ENCODE measurements at regions not wholly inside any gene's neighbourhood (a gene's known extent, or its start where the extent isn't known, plus 50 kb on each side); places are given as distances from the start of the nearest gene placed in this dataset.

- DNase-seq: no peak
Measured at GRCh38 chr22:27492566-27493201, 308.9 kb downstream of the MN1 start.

GRCh38 chr22:27493796-27494195 is 307.8 kb downstream of the MN1 start:
- DNase-seq: no peak

GRCh38 chr22:27494785-27495184 is 306.8 kb downstream of the MN1 start:
- no peak for DNase-seq

- DNase-seq: no peak
Measured at GRCh38 chr22:27495325-27495724, 306.2 kb downstream of the MN1 start.

- DNase-seq: no peak
Measured at GRCh38 chr22:27499121-27499520, 302.4 kb downstream of the MN1 start.

GRCh38 chr22:27501191-27501936 is 300.2 kb downstream of the MN1 start:
- no peak for DNase-seq

GRCh38 chr22:27502327-27502726 is 299.2 kb downstream of the MN1 start:
- DNase-seq: no peak

- no peak for DNase-seq
Measured at GRCh38 chr22:27504360-27505253, 296.9 kb downstream of the MN1 start.

- DNase-seq: no peak
Measured at GRCh38 chr22:27507111-27507611, 294.4 kb downstream of the MN1 start.

- DNase-seq: no peak
Measured at GRCh38 chr22:27507935-27508526, 293.5 kb downstream of the MN1 start.

- no peak for DNase-seq
Measured at GRCh38 chr22:27509132-27509920, 292.2 kb downstream of the MN1 start.

- DNase-seq: no peak
Measured at GRCh38 chr22:27510024-27510423, 291.5 kb downstream of the MN1 start.

GRCh38 chr22:27512283-27512761 is 289.2 kb downstream of the MN1 start:
- no peak for DNase-seq

GRCh38 chr22:27513021-27513420 is 288.5 kb downstream of the MN1 start:
- DNase-seq: no peak

- no peak for DNase-seq
Measured at GRCh38 chr22:27514601-27515523, 286.7 kb downstream of the MN1 start.

GRCh38 chr22:27517361-27518155 is 284.0 kb downstream of the MN1 start:
- no peak for DNase-seq

GRCh38 chr22:27518531-27519340 is 282.8 kb downstream of the MN1 start:
- DNase-seq: no peak

GRCh38 chr22:27523711-27524110 is 277.8 kb downstream of the MN1 start:
- no peak for DNase-seq

- no peak for DNase-seq
Measured at GRCh38 chr22:27525711-27526110, 275.8 kb downstream of the MN1 start.

Measured in activated CD4-positive, alpha-beta T cell treated with anti-CD3 and anti-CD28 coated beads, Interleukin-2, amount 50 U/mL, for 4 hours (primary cell).